Body of pancreas (tissue), 4 donors: ENCODE measurements at regions not wholly inside any gene's neighbourhood (a gene's known extent, or its start where the extent isn't known, plus 50 kb on each side); places are given as distances from the start of the nearest gene placed in this dataset.

Source experiments
- POLR2A ChIP-seq, 3 donors: fragments of 450-650 bp; IDR thresholded peaks; one replicate each; pipeline ENCODE4 v1.6.1; 2016; ENCODE audit warnings: antibody characterized with exemption in 3 of 3, mild to moderate bottlenecking in 2 of 3
- TF ChIP-seq, protein P1 (sequence below), 7 experiments: fragments of 450-650 bp in 4 of 7; fragments of 200-600 bp in 3 of 7; sonication (generic) in 3 of 7; IDR thresholded peaks; one replicate each; pipeline ENCODE4 v1.5.1; 2016 to 2019; ENCODE audit warnings: antibody characterized with exemption in 7 of 7

DNA sequence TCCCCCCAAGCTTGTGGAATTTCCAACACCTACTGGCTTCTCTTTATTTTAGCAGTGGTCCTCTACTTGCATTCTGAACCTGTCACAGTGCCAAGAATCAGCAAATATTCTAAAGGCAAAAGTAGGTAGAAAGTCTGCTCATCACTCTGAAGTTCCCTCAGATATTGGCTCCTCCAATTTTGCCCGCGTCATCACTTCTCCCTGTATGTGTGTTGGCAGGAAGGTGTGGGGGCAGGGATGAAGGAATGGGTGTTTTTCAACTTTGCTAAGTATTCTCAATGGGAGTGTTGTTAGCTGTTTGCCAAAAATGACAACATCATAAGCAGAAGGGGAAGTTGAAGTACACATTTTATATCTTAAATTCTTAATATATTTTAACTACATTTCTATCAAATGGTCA, 226.2 kb downstream of the POLR1F start:
- TF ChIP-seq POLR2A (IDR thresholded peaks at IDR 0.05), result no peak
- TF ChIP-seq, protein P1, sequence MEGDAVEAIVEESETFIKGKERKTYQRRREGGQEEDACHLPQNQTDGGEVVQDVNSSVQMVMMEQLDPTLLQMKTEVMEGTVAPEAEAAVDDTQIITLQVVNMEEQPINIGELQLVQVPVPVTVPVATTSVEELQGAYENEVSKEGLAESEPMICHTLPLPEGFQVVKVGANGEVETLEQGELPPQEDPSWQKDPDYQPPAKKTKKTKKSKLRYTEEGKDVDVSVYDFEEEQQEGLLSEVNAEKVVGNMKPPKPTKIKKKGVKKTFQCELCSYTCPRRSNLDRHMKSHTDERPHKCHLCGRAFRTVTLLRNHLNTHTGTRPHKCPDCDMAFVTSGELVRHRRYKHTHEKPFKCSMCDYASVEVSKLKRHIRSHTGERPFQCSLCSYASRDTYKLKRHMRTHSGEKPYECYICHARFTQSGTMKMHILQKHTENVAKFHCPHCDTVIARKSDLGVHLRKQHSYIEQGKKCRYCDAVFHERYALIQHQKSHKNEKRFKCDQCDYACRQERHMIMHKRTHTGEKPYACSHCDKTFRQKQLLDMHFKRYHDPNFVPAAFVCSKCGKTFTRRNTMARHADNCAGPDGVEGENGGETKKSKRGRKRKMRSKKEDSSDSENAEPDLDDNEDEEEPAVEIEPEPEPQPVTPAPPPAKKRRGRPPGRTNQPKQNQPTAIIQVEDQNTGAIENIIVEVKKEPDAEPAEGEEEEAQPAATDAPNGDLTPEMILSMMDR (IDR thresholded peaks at IDR 0.05), result no peak
